SK-N-SH (cell line): ENCODE measurements at regions not wholly inside any gene's neighbourhood (a gene's known extent, or its start where the extent isn't known, plus 50 kb on each side); places are given as distances from the start of the nearest gene placed in this dataset.

Source experiments
- CTCF ChIA-PET: fragments of 300-600, 350-600 bp; formaldehyde crosslinking; extraction: SDS; loops from one replicate; lab custom pipeline; 2021; lab: Yijun Ruan, JAX
- POLR2A ChIA-PET: fragments of 350-600 bp; sonication (Branson Sonifier 250); formaldehyde crosslinking; extraction: SDS; loops from one replicate; lab custom pipeline; 2020; ENCODE audit warnings: antibody characterized with exemption, inconsistent platforms; lab: Yijun Ruan, JAX
- DNase-seq: peaks from one replicate; pipeline ENCODE4 v3.0.0; 2012
- H2AFZ ChIP-seq: fragments of 200-600 bp; sonication (generic); 2 replicates; pipeline ENCODE4 v1.8.1; 2016; ENCODE audit warnings: antibody characterized with exemption, mild to moderate bottlenecking, low read depth
- H3F3A ChIP-seq: fragments of 200-600 bp; sonication (generic); replicated peaks from 2 replicates; pipeline ENCODE3; 2016; ENCODE audit warnings: antibody characterized with exemption, mild to moderate bottlenecking; ENCODE audit not compliant: insufficient read depth
- H3K27ac ChIP-seq, 2 experiments: fragments of 200-500 bp in 1 of 2; fragments of 200-600 bp in 1 of 2; sonication (Bioruptor generic) in 1 of 2; sonication (generic), shearing (Covaris generic) in 1 of 2; 2 replicates each; pipeline versions ENCODE4 v1.5.1 to v1.6.1; 2014 to 2016; ENCODE audit warnings: low read depth in 2 of 2, inconsistent platforms in 1 of 2, low read length in 1 of 2, mild to moderate bottlenecking in 1 of 2, mixed read lengths in 1 of 2
- H3K27me3 ChIP-seq: fragments of 200-600 bp; sonication (generic), shearing (Covaris generic); 2 replicates; pipeline ENCODE4 v1.6.1; 2016; ENCODE audit warnings: mixed run types; ENCODE audit not compliant: insufficient read depth
- H3K36me3 ChIP-seq, 2 experiments: fragments of 200-500 bp in 1 of 2; fragments of 200-600 bp in 1 of 2; sonication (Bioruptor generic) in 1 of 2; sonication (generic) in 1 of 2; replicated peaks in 1 of 2; 2 replicates each; pipeline versions ENCODE3 to v1.5.1; 2014 to 2016; ENCODE audit warnings: low read length in 1 of 2, mild to moderate bottlenecking in 1 of 2; ENCODE audit not compliant: insufficient read depth in 2 of 2, control insufficient read depth in 1 of 2
- H3K4me1 ChIP-seq, 2 experiments: fragments of 200-500 bp in 1 of 2; fragments of 200-600 bp in 1 of 2; sonication (Bioruptor generic) in 1 of 2; sonication (generic), shearing (Covaris generic) in 1 of 2; 2 replicates each; pipeline versions ENCODE4 v1.5.1 to v1.6.1; 2014 to 2016; ENCODE audit warnings: low read depth in 1 of 2, low read length in 1 of 2, mixed run types in 1 of 2; ENCODE audit not compliant: insufficient read depth in 2 of 2, control insufficient read depth in 1 of 2
- H3K4me2 ChIP-seq: fragments of 200-600 bp; sonication (generic), shearing (Covaris generic); 2 replicates; pipeline ENCODE4 v1.6.1; 2017; ENCODE audit warnings: mixed run types
- H3K4me3 ChIP-seq, 2 experiments: fragments of 200-500 bp in 1 of 2; fragments of 200-600 bp in 1 of 2; sonication (Bioruptor generic) in 1 of 2; sonication (generic), shearing (Covaris generic) in 1 of 2; 2 replicates each; pipeline versions ENCODE4 v1.5.1 to v1.8.1; 2014 to 2016; ENCODE audit warnings: low read depth in 2 of 2, inconsistent platforms in 1 of 2, low read length in 1 of 2, mild to moderate bottlenecking in 1 of 2, mixed read lengths in 1 of 2, moderate library complexity in 1 of 2
- H3K79me2 ChIP-seq: fragments of 200-600 bp; sonication (generic); 2 replicates; pipeline ENCODE4 v1.8.1; 2017; ENCODE audit warnings: mild to moderate bottlenecking; ENCODE audit not compliant: insufficient read depth
- H3K9ac ChIP-seq: fragments of 200-600 bp; sonication (generic); 2 replicates; pipeline ENCODE4 v1.6.1; 2017; ENCODE audit warnings: mixed run types
- H3K9me2 ChIP-seq: fragments of 200-600 bp; sonication (generic); 2 replicates; pipeline ENCODE4 v1.6.1; 2017; ENCODE audit warnings: mixed run types
- H3K9me3 ChIP-seq: fragments of 200-600 bp; sonication (generic); 2 replicates; pipeline ENCODE4 v1.6.1; 2017; ENCODE audit warnings: mixed run types, mild to moderate bottlenecking, moderate library complexity
- H4K20me1 ChIP-seq: fragments of 200-600 bp; sonication (generic); 2 replicates; pipeline ENCODE4 v1.6.1; 2017; ENCODE audit warnings: mild to moderate bottlenecking, mixed run types; ENCODE audit not compliant: insufficient read depth
- ELF1 ChIP-seq: IDR thresholded peaks from 2 replicates; pipeline ENCODE4 v1.4.0; 2012
- EZH2phosphoT487 ChIP-seq: fragments of 200-600 bp; sonication (generic); IDR thresholded peaks from 2 replicates; pipeline ENCODE4 v1.6.1; 2017; ENCODE audit warnings: low read depth, mixed run types, mild to moderate bottlenecking, antibody characterized with exemption, moderate library complexity, borderline replicate concordance
- FOXM1 ChIP-seq: IDR thresholded peaks from 2 replicates; pipeline ENCODE4 v1.4.0; 2012; ENCODE audit warnings: low read depth, mild to moderate bottlenecking
- GABPA ChIP-seq: IDR thresholded peaks from 2 replicates; pipeline ENCODE4 v1.4.0; 2012; ENCODE audit warnings: low read depth, mild to moderate bottlenecking
- GATA2 ChIP-seq: sonication (generic); formaldehyde crosslinking; IDR thresholded peaks from 2 replicates; pipeline ENCODE4 v1.5.0; 2020; ENCODE audit warnings: mild to moderate bottlenecking, missing genetic modification reagents
- MAX ChIP-seq: IDR thresholded peaks from 2 replicates; pipeline ENCODE4 v1.4.0; 2012; ENCODE audit warnings: low read depth
- MEF2A ChIP-seq: IDR thresholded peaks from 2 replicates; pipeline ENCODE4 v1.4.0; 2012; ENCODE audit warnings: low read depth, borderline replicate concordance
- MXI1 ChIP-seq: IDR thresholded peaks from 2 replicates; pipeline ENCODE4 v1.6.1; 2012; ENCODE audit warnings: mild to moderate bottlenecking, low read depth, low read length, improper control_type of control experiment
- NFIC ChIP-seq: IDR thresholded peaks from 2 replicates; pipeline ENCODE4 v1.4.0; 2012; ENCODE audit warnings: borderline replicate concordance
- NRF1 ChIP-seq: IDR thresholded peaks from 2 replicates; pipeline ENCODE4 v1.6.1; 2012; ENCODE audit warnings: low read depth, mild to moderate bottlenecking, low read length
- PBX3 ChIP-seq: IDR thresholded peaks from 2 replicates; pipeline ENCODE4; 2012
- RAD21 ChIP-seq: IDR thresholded peaks from 2 replicates; pipeline ENCODE4 v1.6.1; 2012; ENCODE audit warnings: mild to moderate bottlenecking, low read length
- SIN3A ChIP-seq: IDR thresholded peaks from 2 replicates; pipeline ENCODE4 v1.6.1; 2012; ENCODE audit warnings: low read depth, mild to moderate bottlenecking, low read length, moderate library complexity, borderline replicate concordance
- TAF1 ChIP-seq: IDR thresholded peaks from 2 replicates; pipeline ENCODE4 v1.6.1; 2012; ENCODE audit warnings: low read depth, mild to moderate bottlenecking, low read length, moderate library complexity, borderline replicate concordance
- TCF12 ChIP-seq: IDR thresholded peaks from 2 replicates; pipeline ENCODE4 v1.4.0; 2012
- TEAD4 ChIP-seq: IDR thresholded peaks from 2 replicates; pipeline ENCODE4 v1.4.0; 2012; ENCODE audit warnings: mild to moderate bottlenecking, borderline replicate concordance; ENCODE audit not compliant: insufficient read depth
- USF1 ChIP-seq: IDR thresholded peaks from 2 replicates; pipeline ENCODE4 v1.4.0; 2012; ENCODE audit warnings: low read depth, borderline replicate concordance
- USF2 ChIP-seq: fragments of 150-350 bp; IDR thresholded peaks from 2 replicates; pipeline ENCODE4 v1.6.1; 2017; ENCODE audit warnings: antibody characterized with exemption, low read length, low read depth, borderline replicate concordance
- YY1 ChIP-seq: IDR thresholded peaks from 2 replicates; pipeline ENCODE4 v1.4.0; 2012; ENCODE audit warnings: low read depth, mild to moderate bottlenecking
- ZBTB33 ChIP-seq: IDR thresholded peaks from 2 replicates; pipeline ENCODE4 v1.4.0; 2012; ENCODE audit warnings: low read depth, borderline replicate concordance
- WGBS: methylation state at CpG from one replicate; pipeline ENCODE4 v1.1.6; 2017; ENCODE audit warnings: low lambda C conversion rate; 5-methylcytosine and 5-hydroxymethylcytosine counted together

GRCh38 chr22:48175721-48176120 is 1413.3 kb downstream of the TBC1D22A start:
- no peaks in the 10 kb centered on the region for H3K27me3 ChIP-seq
- no peak for DNase-seq
- H3K4me1 ChIP-seq, result no peaks in the 10 kb centered on the region
- 36% methylated on average over 2 of the region's 2 CpGs for WGBS
- no peak overlapping the region for H3K27ac ChIP-seq
- no peak overlapping the region for H3K4me3 ChIP-seq
- no peaks in the 10 kb centered on the region for H3K79me2 ChIP-seq
- ChIA-PET POLR2A (no interaction called here), CTCF (no interaction called here)
- no peaks in the 10 kb centered on the region for H3K9me3 ChIP-seq
- TF ChIP-seq NFIC (no peak), PBX3 (no peak), TCF12 (no peak), MAX (no peak), USF1 (no peak), SIN3A (no peak), TAF1 (no peak), MEF2A (no peak), ELF1 (no peak), GATA2 (CRISPR knock-in tag) (no peak), RAD21 (no peak), YY1 (no peak), USF2 (no peak), TEAD4 (no peak), FOXM1 (no peak), EZH2phosphoT487 (no peak)
- no peak overlapping the region for H3K4me2 ChIP-seq
- H2AFZ ChIP-seq, result no peak overlapping the region
- H3K9me2 ChIP-seq, result no peaks in the 10 kb centered on the region
- no peaks in the 10 kb centered on the region for H3F3A ChIP-seq
- H3K9ac ChIP-seq, result no peak overlapping the region
- no peaks in the 10 kb centered on the region for H3K36me3 ChIP-seq
- no peaks in the 10 kb centered on the region for H4K20me1 ChIP-seq

- H3K36me3 ChIP-seq, result no peaks in the 10 kb centered on the region
- DNase-seq, result no peak
- H3K27me3 ChIP-seq, result no peaks in the 10 kb centered on the region
- H3K9me3 ChIP-seq, result no peaks in the 10 kb centered on the region
- POLR2A ChIA-PET, result no interaction called here
- H3K4me2 ChIP-seq, result no peak overlapping the region
- TF ChIP-seq MXI1, result no peak
- TF ChIP-seq NRF1, result no peak
- no peak for TF ChIP-seq GABPA
- TF ChIP-seq ZBTB33, result no peak
- H4K20me1 ChIP-seq, result no peaks in the 10 kb centered on the region
- no peaks in the 10 kb centered on the region for H3F3A ChIP-seq
- H3K79me2 ChIP-seq, result no peaks in the 10 kb centered on the region
- H3K4me1 ChIP-seq, result no peaks in the 10 kb centered on the region
- no peak overlapping the region for H3K27ac ChIP-seq
- no peaks in the 10 kb centered on the region for H3K9me2 ChIP-seq
- no peak overlapping the region for H3K4me3 ChIP-seq
- no peak overlapping the region for H2AFZ ChIP-seq
- WGBS, result 4% methylated on average over 7 of the region's 7 CpGs
- CTCF ChIA-PET, result no interaction called here
- no peak overlapping the region for H3K9ac ChIP-seq
These were observed 1411.3 kb downstream of the TBC1D22A start for GRCh38 chr22:48173773-48174160.
